Natural killer cell (primary cell): ENCODE measurements at regions not wholly inside any gene's neighbourhood (a gene's known extent, or its start where the extent isn't known, plus 50 kb on each side); places are given as distances from the start of the nearest gene placed in this dataset.

Experiments
- ATAC-seq, 3 donors: fragments of 150-1000 bp in 2 of 3; fragments of 200-7000 bp in 1 of 3; cut with Tn5 transposase; 1 replicate in 1 of 3; 2 replicates in 2 of 3; pipeline ENCODE4 v1.10.0; 2021; ENCODE audit warnings: mild to moderate bottlenecking in 2 of 3, moderate library complexity in 2 of 3
- DNase-seq, 2 donors: peaks; one replicate each; pipeline versions ENCODE4 v3.0.0 to v3.0.0-alpha.2; 2013 to 2021; ENCODE audit warnings: mixed read lengths in 1 of 2
- H3K27ac ChIP-seq: one replicate; pipeline ENCODE4 v1.5.1; 2013; ENCODE audit warnings: mild to moderate bottlenecking, low read length
- H3K27me3 ChIP-seq: one replicate; pipeline ENCODE4 v1.6.1; 2013; ENCODE audit warnings: low read length; ENCODE audit not compliant: control insufficient read depth, insufficient read depth
- H3K36me3 ChIP-seq: one replicate; pipeline ENCODE4 v1.6.1; 2013; ENCODE audit warnings: low read length; ENCODE audit not compliant: control insufficient read depth, insufficient read depth
- H3K4me1 ChIP-seq: one replicate; pipeline ENCODE4 v1.6.1; 2013; ENCODE audit warnings: low read length; ENCODE audit not compliant: control insufficient read depth, insufficient read depth
- H3K4me3 ChIP-seq: one replicate; pipeline ENCODE4 v1.5.1; 2013; ENCODE audit warnings: low read length
- H3K9me3 ChIP-seq: one replicate; pipeline ENCODE4 v1.6.1; 2013; ENCODE audit warnings: low read length; ENCODE audit not compliant: control insufficient read depth, insufficient read depth
- H3K27ac Mint-ChIP-seq, 2 donors: one replicate each; pipeline ENCODE4 v1.8.0; 2022; ENCODE audit warnings: mild to moderate bottlenecking in 2 of 2, mixed read lengths in 2 of 2, moderate library complexity in 1 of 2
- H3K27me3 Mint-ChIP-seq, 2 donors: one replicate each; pipeline ENCODE4 v1.8.0; 2022; ENCODE audit warnings: low read depth in 2 of 2, mixed read lengths in 2 of 2
- H3K36me3 Mint-ChIP-seq: one replicate; pipeline ENCODE4 v1.8.0; 2022; ENCODE audit warnings: mixed read lengths
- H3K4me1 Mint-ChIP-seq, 2 donors: one replicate each; pipeline ENCODE4 v1.8.0; 2022; ENCODE audit warnings: mixed read lengths in 2 of 2
- H3K4me3 Mint-ChIP-seq: one replicate; pipeline ENCODE4 v1.8.0; 2022; ENCODE audit warnings: mild to moderate bottlenecking, moderate library complexity, mixed read lengths
- H3K9me3 Mint-ChIP-seq, 2 donors: one replicate each; pipeline ENCODE4 v1.8.0; 2022; ENCODE audit warnings: mixed read lengths in 2 of 2
- WGBS: methylation state at CpG from one replicate; pipeline ENCODE4 v1.1.7; 2013; ENCODE audit warnings: missing lambda C conversion rate; ENCODE audit not compliant: insufficient coverage; 5-methylcytosine and 5-hydroxymethylcytosine counted together
- intact Hi-C: fragments of 100-400 bp; cut with micrococcal nuclease; formaldehyde crosslinking; loops from one replicate; pipeline ENCODE4 v1.14.2; 2022
- TF ChIP-seq, protein P1 (sequence below): fragments of 200-600 bp; IDR thresholded peaks from one replicate; pipeline ENCODE4 v1.8.0; 2022; ENCODE audit warnings: antibody characterized with exemption

- Mint-ChIP-seq H3K4me1 (peaks cover 47 to 48% of the 10 kb centered on the region in 2 donors), H3K27ac (no peak overlapping the region), H3K36me3 (peaks cover 36% of the 10 kb centered on the region), H3K4me3 (no peak overlapping the region), H3K9me3 (peaks cover 6 to 14% of the 10 kb centered on the region in 2 donors), H3K27me3 (no peaks in the 10 kb centered on the region)
- TF ChIP-seq, protein P1, sequence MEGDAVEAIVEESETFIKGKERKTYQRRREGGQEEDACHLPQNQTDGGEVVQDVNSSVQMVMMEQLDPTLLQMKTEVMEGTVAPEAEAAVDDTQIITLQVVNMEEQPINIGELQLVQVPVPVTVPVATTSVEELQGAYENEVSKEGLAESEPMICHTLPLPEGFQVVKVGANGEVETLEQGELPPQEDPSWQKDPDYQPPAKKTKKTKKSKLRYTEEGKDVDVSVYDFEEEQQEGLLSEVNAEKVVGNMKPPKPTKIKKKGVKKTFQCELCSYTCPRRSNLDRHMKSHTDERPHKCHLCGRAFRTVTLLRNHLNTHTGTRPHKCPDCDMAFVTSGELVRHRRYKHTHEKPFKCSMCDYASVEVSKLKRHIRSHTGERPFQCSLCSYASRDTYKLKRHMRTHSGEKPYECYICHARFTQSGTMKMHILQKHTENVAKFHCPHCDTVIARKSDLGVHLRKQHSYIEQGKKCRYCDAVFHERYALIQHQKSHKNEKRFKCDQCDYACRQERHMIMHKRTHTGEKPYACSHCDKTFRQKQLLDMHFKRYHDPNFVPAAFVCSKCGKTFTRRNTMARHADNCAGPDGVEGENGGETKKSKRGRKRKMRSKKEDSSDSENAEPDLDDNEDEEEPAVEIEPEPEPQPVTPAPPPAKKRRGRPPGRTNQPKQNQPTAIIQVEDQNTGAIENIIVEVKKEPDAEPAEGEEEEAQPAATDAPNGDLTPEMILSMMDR: no peak
- 99% methylated on average over 6 of the region's 6 CpGs for whole genome bisulfite sequencing
- ATAC-seq (no peak), DNase-seq (no peak)
- Histone ChIP-seq H3K27ac (no peak overlapping the region), H3K36me3 (no peaks in the 10 kb centered on the region), H3K9me3 (peaks cover 10% of the 10 kb centered on the region), H3K4me3 (no peak overlapping the region), H3K27me3 (no peaks in the 10 kb centered on the region), H3K4me1 (no peaks in the 10 kb centered on the region)
- intact Hi-C loops: no loop called here
Measured at GRCh38 chr12:46508651-46509050, 136.1 kb upstream of the SLC38A2 start.

DNA sequence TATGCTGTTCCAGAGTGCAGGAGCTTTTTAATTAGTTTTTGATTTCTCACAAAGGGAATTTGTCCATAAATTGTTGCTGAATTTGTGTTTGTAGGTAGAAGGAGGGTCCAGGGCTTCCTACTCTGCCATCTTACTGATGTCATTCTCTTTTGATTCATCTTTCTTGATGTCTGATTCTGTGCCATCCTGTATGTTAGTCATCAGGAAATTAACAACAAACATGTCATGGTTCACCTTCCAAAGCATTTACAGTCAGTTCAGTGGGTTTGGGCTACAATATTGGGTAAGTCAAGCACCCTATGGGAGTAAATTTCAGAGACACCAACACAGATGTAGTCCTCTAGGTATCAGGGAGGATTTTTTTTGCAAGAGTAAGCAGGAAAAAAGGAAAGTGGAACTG lies 135.2 kb upstream of the SLC38A2 start:
- Histone ChIP-seq H3K4me1 (no peaks in the 10 kb centered on the region), H3K36me3 (no peaks in the 10 kb centered on the region), H3K27me3 (no peaks in the 10 kb centered on the region), H3K4me3 (no peak overlapping the region), H3K9me3 (peaks cover 10% of the 10 kb centered on the region), H3K27ac (no peak overlapping the region)
- peaks cover 8 to 20% of the 10 kb centered on the region in 2 donors for H3K9me3 Mint-ChIP-seq
- peaks cover 36% of the 10 kb centered on the region for H3K36me3 Mint-ChIP-seq
- H3K4me3 Mint-ChIP-seq: no peak overlapping the region
- intact Hi-C loops: no loop called here
- DNase-seq: no peak
- H3K4me1 Mint-ChIP-seq: peaks cover 39 to 47% of the 10 kb centered on the region in 2 donors
- no peak for ATAC-seq
- no peak overlapping the region for H3K27ac Mint-ChIP-seq
- no peaks in the 10 kb centered on the region for H3K27me3 Mint-ChIP-seq
- TF ChIP-seq, protein P1: no peak

GRCh38 chr12:46506961-46507360 lies 134.4 kb upstream of the SLC38A2 start:
- H3K9me3 ChIP-seq: peaks cover 10% of the 10 kb centered on the region
- no peaks in the 10 kb centered on the region for H3K4me1 ChIP-seq
- no peak overlapping the region for H3K4me3 Mint-ChIP-seq
- no peak overlapping the region for H3K27ac ChIP-seq
- no peak overlapping the region for H3K4me3 ChIP-seq
- H3K27me3 Mint-ChIP-seq: no peaks in the 10 kb centered on the region
- H3K9me3 Mint-ChIP-seq: peaks cover 8 to 21% of the 10 kb centered on the region in 2 donors
- peaks cover 39% of the 10 kb centered on the region for H3K36me3 Mint-ChIP-seq
- TF ChIP-seq, protein P1: no peak
- 96% methylated on average over 1 of the region's 1 CpG for WGBS
- peak overlapping the region in 1 of 2 donors; percentile 24 for H3K27ac Mint-ChIP-seq
- no peaks in the 10 kb centered on the region for H3K36me3 ChIP-seq
- intact Hi-C loops: no loop called here
- DNase-seq (no peak), ATAC-seq (no peak)
- H3K27me3 ChIP-seq: no peaks in the 10 kb centered on the region
- peaks cover 31 to 41% of the 10 kb centered on the region in 2 donors for H3K4me1 Mint-ChIP-seq

GRCh38 chr12:46506198-46506597 lies 133.6 kb upstream of the SLC38A2 start:
- Mint-ChIP-seq H3K4me1 (peaks cover 26 to 37% of the 10 kb centered on the region in 2 donors), H3K9me3 (peaks cover 9 to 21% of the 10 kb centered on the region in 2 donors), H3K27ac (peak overlapping the region in 1 of 2 donors; percentile 24), H3K36me3 (peaks cover 45% of the 10 kb centered on the region), H3K4me3 (no peak overlapping the region), H3K27me3 (no peaks in the 10 kb centered on the region)
- Histone ChIP-seq H3K27me3 (no peaks in the 10 kb centered on the region), H3K4me3 (no peak overlapping the region), H3K4me1 (no peaks in the 10 kb centered on the region), H3K27ac (no peak overlapping the region), H3K9me3 (peaks cover 10% of the 10 kb centered on the region), H3K36me3 (no peaks in the 10 kb centered on the region)
- WGBS: 100% methylated on average over 1 of the region's 2 CpGs
- DNase-seq (no peak), ATAC-seq (no peak)
- TF ChIP-seq, protein P1: no peak
- intact Hi-C loops: no loop called here
